Endothelial cell of umbilical vein (primary cell): ENCODE measurements at regions not wholly inside any gene's neighbourhood (a gene's known extent, or its start where the extent isn't known, plus 50 kb on each side); places are given as distances from the start of the nearest gene placed in this dataset.

Experiments used
- BruUV-seq: library from RNA; stranded (reverse); fragments of 400-500 nt; replicated peaks from 2 replicates; lab custom pipeline; 2021; lab: Mats Ljungman, UMichigan
- CTCF ChIA-PET: fragments of 300-600, 350-600 bp; sonication (Branson Sonifier 250); formaldehyde crosslinking; loops from one replicate; lab custom pipeline; 2021; ENCODE audit warnings: antibody characterized with exemption, inconsistent platforms; lab: Charles Lee
- POLR2A ChIA-PET: fragments of 300-600, 350-600 bp; sonication (Branson Sonifier 250); formaldehyde crosslinking; loops from one replicate; lab custom pipeline; 2021; ENCODE audit warnings: antibody characterized with exemption, inconsistent platforms; lab: Charles Lee
- DNase-seq: peaks from one replicate; pipeline ENCODE4 v3.0.0-alpha.2; 2011; ENCODE audit warnings: low read depth, low spot score
- FAIRE-seq: peaks from 2 replicates; lab custom pipeline; 2011; peaks lifted over from hg19 to GRCh38; lab: Jason Lieb, UNC
- H2AFZ ChIP-seq: 2 replicates; pipeline ENCODE4 v1.6.0; 2012; ENCODE audit warnings: low read depth, low read length, control low read depth, inconsistent platforms
- H3K27ac ChIP-seq: 2 replicates; pipeline ENCODE4 v1.5.1; 2011; ENCODE audit warnings: low read depth, mild to moderate bottlenecking, control low read depth, low read length, moderate library complexity; ENCODE audit not compliant: insufficient read depth
- H3K27me3 ChIP-seq, 2 experiments: 2 replicates each; pipeline versions ENCODE4 v1.6.0 to v1.6.1; 2011; ENCODE audit warnings: low read length in 2 of 2, mixed read lengths in 1 of 2; ENCODE audit not compliant: control insufficient read depth in 2 of 2, insufficient read depth in 2 of 2
- H3K36me3 ChIP-seq, 2 experiments: 2 replicates in 1 of 2; 3 replicates in 1 of 2; pipeline ENCODE4 v1.5.1; 2011; ENCODE audit warnings: low read length in 2 of 2, mild to moderate bottlenecking in 1 of 2, moderate library complexity in 1 of 2; ENCODE audit not compliant: control insufficient read depth in 2 of 2, insufficient read depth in 2 of 2; ENCODE audit errors: extremely low read depth in 1 of 2
- H3K4me1 ChIP-seq: 3 replicates; pipeline ENCODE4 v1.5.1; 2011; ENCODE audit warnings: mild to moderate bottlenecking, low read length; ENCODE audit not compliant: control insufficient read depth, insufficient read depth; ENCODE audit errors: extremely low read depth
- H3K4me2 ChIP-seq: 2 replicates; pipeline ENCODE4 v1.6.1; 2011; ENCODE audit warnings: low read length, control low read depth, mixed read lengths; ENCODE audit not compliant: insufficient read depth
- H3K4me3 ChIP-seq, 3 experiments: fragments of 200-600 bp in 1 of 3; sonication (generic), shearing (Covaris generic) in 1 of 3; replicated peaks in 1 of 3; 2 replicates each; pipeline ENCODE4 v1.5.1; 2011 to 2016; ENCODE audit warnings: control low read depth in 3 of 3, low read length in 3 of 3, mild to moderate bottlenecking in 2 of 3, inconsistent platforms in 1 of 3, low read depth in 1 of 3, moderate library complexity in 1 of 3; ENCODE audit not compliant: insufficient read depth in 1 of 3
- H3K79me2 ChIP-seq: 2 replicates; pipeline ENCODE4 v1.6.0; 2012; ENCODE audit warnings: low read length, inconsistent platforms; ENCODE audit not compliant: control insufficient read depth, insufficient read depth
- H3K9ac ChIP-seq: replicated peaks from 2 replicates; pipeline ENCODE3; 2011; ENCODE audit warnings: low read length, control low read depth; ENCODE audit not compliant: insufficient read depth; ENCODE audit errors: extremely low read depth
- H3K9me1 ChIP-seq: replicated peaks from 3 replicates; pipeline ENCODE4 v1.6.0; 2011; ENCODE audit warnings: mild to moderate bottlenecking, low read length; ENCODE audit not compliant: control insufficient read depth, insufficient read depth; ENCODE audit errors: extremely low read depth
- H3K9me3 ChIP-seq: replicated peaks from 2 replicates; pipeline ENCODE4 v1.5.1; 2012; ENCODE audit warnings: low read length, inconsistent platforms; ENCODE audit not compliant: control insufficient read depth, insufficient read depth
- H4K20me1 ChIP-seq: replicated peaks from 2 replicates; pipeline ENCODE3; 2011; ENCODE audit warnings: mild to moderate bottlenecking, low read length; ENCODE audit not compliant: control insufficient read depth, insufficient read depth; ENCODE audit errors: extremely low read depth
- CTCF ChIP-seq, 2 donors: IDR thresholded peaks; 1 replicate in 1 of 2; 2 replicates in 1 of 2; pipeline ENCODE4 v1.5.1; 2011; ENCODE audit warnings: low read length in 2 of 2, mild to moderate bottlenecking in 2 of 2, moderate library complexity in 2 of 2, control low read depth in 1 of 2, inconsistent platforms in 1 of 2, low read depth in 1 of 2; ENCODE audit not compliant: insufficient read depth in 1 of 2; ENCODE audit errors: extremely low read depth in 1 of 2
- EZH2 ChIP-seq: IDR thresholded peaks from 2 replicates; pipeline ENCODE4 v1.6.1; 2012; ENCODE audit warnings: borderline replicate concordance, low read depth, mild to moderate bottlenecking, moderate library complexity, low read length, inconsistent platforms; ENCODE audit not compliant: severe bottlenecking
- FOS ChIP-seq: IDR thresholded peaks from 2 replicates; pipeline ENCODE4 v1.6.1; 2011; ENCODE audit warnings: mild to moderate bottlenecking, low read length, moderate library complexity, borderline replicate concordance; ENCODE audit not compliant: insufficient read depth
- GATA2 ChIP-seq: IDR thresholded peaks from 2 replicates; pipeline ENCODE4 v1.7.0; 2011; ENCODE audit warnings: low read depth, mild to moderate bottlenecking, moderate library complexity, mixed read lengths, low read length; ENCODE audit not compliant: insufficient read length, insufficient read depth
- JUN ChIP-seq: IDR thresholded peaks from 2 replicates; pipeline ENCODE4 v1.6.1; 2011; ENCODE audit warnings: borderline replicate concordance, low read depth; ENCODE audit not compliant: insufficient read length, insufficient read depth
- MAX ChIP-seq: IDR thresholded peaks from 2 replicates; pipeline ENCODE4 v1.6.1; 2011; ENCODE audit not compliant: insufficient read depth, insufficient read length
- MYC ChIP-seq: IDR thresholded peaks from one replicate; pipeline ENCODE4 v1.6.1; 2011; ENCODE audit warnings: mild to moderate bottlenecking, low read depth, low read length
- POLR2A ChIP-seq: IDR thresholded peaks from 2 replicates; pipeline ENCODE4 v1.6.1; 2012; ENCODE audit warnings: low read depth, mild to moderate bottlenecking, control low read depth, low read length
- POLR2AphosphoS5 ChIP-seq: IDR thresholded peaks from 2 replicates; pipeline ENCODE4 v1.6.1; 2012; ENCODE audit warnings: low read depth, mild to moderate bottlenecking, control low read depth, low read length, moderate library complexity; ENCODE audit not compliant: insufficient read depth
- dilution Hi-C: fragments of 300-500 bp; cut with MboI; formaldehyde crosslinking; loops from one replicate; pipeline ENCODE4 v1.15.0; 2019; ENCODE audit warnings: low sequenced_read_pairs; ENCODE audit not compliant: extremely low pct_ligation_motif_present
- intact Hi-C: fragments of 100-400 bp; cut with micrococcal nuclease; formaldehyde crosslinking; loops from one replicate; pipeline ENCODE4 v1.10.0; 2022

- TF ChIP-seq JUN (no peak), MYC (no peak), CTCF (IDR thresholded peaks at IDR 0.05; ENCODE audit: extremely low read depth in 1 of 2, insufficient read depth in 1 of 2, low read depth in 1 of 2, low read length in 2 of 2) (no peak), EZH2 (no peak), FOS (no peak), POLR2AphosphoS5 (no peak), POLR2A (no peak), GATA2 (no peak), MAX (no peak)
- Histone ChIP-seq H3K27me3 (no peaks in the 10 kb centered on the region), H3K4me1 (no peaks in the 10 kb centered on the region), H2AFZ (no peak overlapping the region), H3K9ac (no peak overlapping the region), H4K20me1 (no peaks in the 10 kb centered on the region), H3K36me3 (no peaks in the 10 kb centered on the region), H3K9me1 (no peaks in the 10 kb centered on the region), H3K4me2 (no peak overlapping the region), H3K79me2 (no peaks in the 10 kb centered on the region), H3K27ac (no peak overlapping the region), H3K4me3 (no peak overlapping the region), H3K9me3 (no peaks in the 10 kb centered on the region)
- intact Hi-C loops (no loop called here), dilution Hi-C loops (no loop called here)
- ChIA-PET CTCF (no interaction called here), POLR2A (no interaction called here)
- DNase-seq = no peak
- FAIRE-seq = no peak
- BruUV-seq = no TSS peak
Observed at GRCh38 chr11:38438091-38438490, 1840.1 kb upstream of the RAG2 start.
